ENCODE measurements at regions not wholly inside any gene's neighbourhood (a gene's known extent, or its start where the extent isn't known, plus 50 kb on each side); places are given as distances from the start of the nearest gene placed in this dataset.

GRCh38 chrX:98338544-98338943 is 1454.8 kb downstream of the RPA4 start:
- no peaks in the 10 kb centered on the region for H3K9me3 ChIP-seq
- H3K27me3 ChIP-seq: no peaks in the 10 kb centered on the region
- no peaks in the 10 kb centered on the region for H3K36me3 ChIP-seq
- H3K4me3 ChIP-seq: no peak overlapping the region
- no peak for DNase-seq

DNA sequence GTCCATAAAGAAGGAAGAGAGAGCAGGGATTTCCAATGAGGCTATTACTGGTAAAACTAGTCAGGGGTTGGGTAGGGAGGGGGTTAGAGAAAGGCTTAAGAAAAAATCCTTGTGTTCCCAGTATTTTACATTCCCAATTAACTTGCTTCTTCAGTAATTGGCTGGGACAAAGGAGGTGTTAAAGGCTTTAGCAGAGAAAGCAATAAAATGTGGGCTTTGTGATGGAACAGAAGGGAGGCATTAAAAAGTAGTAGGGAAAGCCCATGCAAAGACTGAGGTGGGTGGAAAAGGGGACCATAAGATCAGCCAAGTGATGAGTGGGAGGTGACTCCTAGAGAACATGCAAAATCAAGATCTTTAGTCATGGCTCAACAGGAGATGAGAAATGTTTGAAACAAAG is 1467.2 kb downstream of the RPA4 start:
- H3K27me3 ChIP-seq: no peaks in the 10 kb centered on the region
- no peaks in the 10 kb centered on the region for H3K36me3 ChIP-seq
- no peak overlapping the region for H3K4me3 ChIP-seq
- H3K9me3 ChIP-seq: no peaks in the 10 kb centered on the region
- no peak for DNase-seq

- H3K36me3 ChIP-seq: no peaks in the 10 kb centered on the region
- H3K4me3 ChIP-seq: no peak overlapping the region
- no peak for DNase-seq
- no peaks in the 10 kb centered on the region for H3K27me3 ChIP-seq
- H3K9me3 ChIP-seq: no peaks in the 10 kb centered on the region
Observed at GRCh38 chrX:98357146-98357545, 1473.4 kb downstream of the RPA4 start.

DNA sequence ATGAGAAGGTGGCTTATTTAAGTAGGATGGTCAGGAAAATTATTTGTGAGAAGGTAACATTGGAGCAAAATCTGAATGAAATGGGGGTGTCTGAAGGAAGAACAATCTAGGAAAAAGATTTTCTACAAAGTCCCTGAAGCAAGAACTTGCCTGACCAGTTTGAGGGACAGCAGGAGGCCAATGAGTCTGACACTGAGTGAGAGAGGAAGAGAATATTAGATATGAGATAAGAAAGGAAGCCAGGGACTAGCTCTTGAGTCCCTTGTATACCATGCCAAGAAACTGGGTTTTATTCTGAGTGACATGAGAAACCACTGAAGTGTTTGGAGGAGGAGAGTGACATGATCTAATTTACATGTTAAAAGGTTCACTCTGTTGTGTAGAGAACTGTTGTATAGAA is 1478.9 kb downstream of the RPA4 start:
- no peak for DNase-seq
- H3K27me3 ChIP-seq: no peaks in the 10 kb centered on the region
- no peaks in the 10 kb centered on the region for H3K36me3 ChIP-seq
- H3K4me3 ChIP-seq: no peak overlapping the region
- H3K9me3 ChIP-seq: no peaks in the 10 kb centered on the region

GRCh38 chrX:98371994-98372393 is 1488.3 kb downstream of the RPA4 start:
- H3K27me3 ChIP-seq: no peaks in the 10 kb centered on the region
- DNase-seq: no peak

DNA sequence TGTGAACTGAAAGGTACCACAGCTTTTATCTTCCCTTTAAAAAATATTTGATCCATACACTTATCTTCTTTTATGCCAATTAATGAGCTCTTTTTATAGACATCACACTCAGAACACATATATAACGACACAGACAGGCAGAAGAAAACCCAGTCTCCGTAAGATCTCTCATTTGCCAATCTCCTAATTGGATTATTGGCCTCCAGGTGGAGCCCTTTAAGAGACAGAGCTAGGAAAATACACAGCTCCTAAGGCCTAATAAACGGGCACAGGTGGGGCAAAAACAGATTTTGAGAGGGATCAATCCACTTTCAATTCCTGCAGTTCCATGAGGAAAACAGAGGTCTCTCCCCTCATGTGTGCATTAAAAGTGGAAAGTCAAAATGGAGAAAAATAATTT is 1495.4 kb downstream of the RPA4 start:
- Histone ChIP-seq H3K9me3 (no peaks in the 10 kb centered on the region), H3K36me3 (no peaks in the 10 kb centered on the region), H3K27me3 (no peaks in the 10 kb centered on the region), H3K4me3 (no peak overlapping the region)
- DNase-seq: no peak

More at GRCh38 chrX:98371994-98372393, 1488.3 kb downstream of the RPA4 start:
- H3K4me3 ChIP-seq: no peak overlapping the region
- H3K36me3 ChIP-seq: no peaks in the 10 kb centered on the region
- no peaks in the 10 kb centered on the region for H3K9me3 ChIP-seq

DNA sequence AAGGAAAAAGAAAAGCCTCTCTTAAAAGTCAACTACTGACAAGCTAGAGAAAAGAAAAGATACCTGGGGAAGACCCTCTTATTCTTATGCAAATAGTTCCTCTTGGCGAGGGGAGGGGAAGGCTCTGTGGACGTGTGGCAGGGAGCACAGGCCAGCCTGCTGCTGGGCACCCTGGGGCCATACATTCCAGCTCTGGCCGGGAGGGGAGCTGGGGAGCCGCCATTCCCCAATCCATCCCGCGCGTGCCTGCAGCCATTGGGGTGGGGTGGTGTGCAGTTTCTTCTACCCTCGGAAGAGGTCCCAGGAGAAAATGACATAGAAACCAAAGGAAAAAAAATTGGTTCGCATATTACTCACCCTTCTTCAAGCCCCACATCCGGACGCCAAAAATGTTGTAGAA is 1496.4 kb downstream of the RPA4 start:
- Histone ChIP-seq H3K27me3 (no peaks in the 10 kb centered on the region), H3K36me3 (no peaks in the 10 kb centered on the region), H3K4me3 (no peak overlapping the region), H3K9me3 (no peaks in the 10 kb centered on the region)
- no peak for DNase-seq

GRCh38 chrX:98380556-98380955 is 1496.8 kb downstream of the RPA4 start:
- H3K36me3 ChIP-seq: no peaks in the 10 kb centered on the region
- H3K4me3 ChIP-seq: no peak overlapping the region
- DNase-seq: no peak
- no peaks in the 10 kb centered on the region for H3K9me3 ChIP-seq
- no peaks in the 10 kb centered on the region for H3K27me3 ChIP-seq

- Histone ChIP-seq H3K9me3 (no peaks in the 10 kb centered on the region), H3K4me3 (no peak overlapping the region), H3K36me3 (no peaks in the 10 kb centered on the region), H3K27me3 (no peaks in the 10 kb centered on the region)
- DNase-seq: no peak
Observed at GRCh38 chrX:98398542-98398941, 1514.8 kb downstream of the RPA4 start.

GRCh38 chrX:98405376-98405775 is 1521.7 kb downstream of the RPA4 start:
- Histone ChIP-seq H3K36me3 (no peaks in the 10 kb centered on the region), H3K4me3 (no peak overlapping the region), H3K9me3 (no peaks in the 10 kb centered on the region), H3K27me3 (no peaks in the 10 kb centered on the region)
- DNase-seq: no peak

DNA sequence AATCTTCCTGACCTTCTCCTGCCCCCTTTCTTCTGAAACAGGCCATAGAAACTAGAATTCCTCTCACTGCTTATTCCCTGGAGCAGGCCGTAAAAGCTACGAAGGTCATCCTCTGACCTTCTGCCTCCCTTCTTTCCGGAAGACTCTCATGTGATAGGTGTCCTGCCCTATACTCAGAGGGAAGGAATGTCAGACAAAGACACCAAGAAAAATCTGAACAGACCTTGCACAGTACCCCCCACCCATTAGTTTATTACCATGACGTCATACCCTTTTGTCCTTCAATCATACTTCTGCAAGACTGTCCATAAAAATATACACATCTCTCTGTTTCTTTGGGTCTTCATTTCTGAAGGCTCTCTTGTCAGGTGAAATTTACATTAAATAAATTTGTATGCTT is 1523.9 kb downstream of the RPA4 start:
- no peaks in the 10 kb centered on the region for H3K27me3 ChIP-seq
- H3K36me3 ChIP-seq: no peaks in the 10 kb centered on the region
- no peak for DNase-seq
- H3K9me3 ChIP-seq: no peaks in the 10 kb centered on the region
- H3K4me3 ChIP-seq: no peak overlapping the region

DNA sequence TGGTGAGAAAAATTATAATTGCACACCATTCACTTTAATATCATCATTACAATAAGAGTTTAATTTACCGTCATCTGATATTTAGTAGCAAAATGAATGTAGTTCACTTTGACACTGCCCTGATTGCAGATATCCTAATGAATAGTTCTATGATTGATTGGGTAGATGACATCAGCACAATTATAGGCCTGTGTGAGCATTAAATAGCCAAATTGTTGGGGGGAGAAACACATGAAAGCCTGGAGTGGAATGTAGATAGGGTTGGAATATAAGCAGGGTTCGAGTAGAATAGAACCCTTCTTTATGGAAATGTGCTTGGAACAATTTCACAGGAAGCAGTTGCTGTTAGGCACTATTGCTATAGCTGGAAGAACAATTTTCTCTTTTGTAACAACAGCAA is 1526.2 kb downstream of the RPA4 start:
- H3K27me3 ChIP-seq: no peaks in the 10 kb centered on the region
- no peak for DNase-seq

GRCh38 chrX:98412058-98412457 is 1528.3 kb downstream of the RPA4 start:
- H3K9me3 ChIP-seq: no peaks in the 10 kb centered on the region
- H3K36me3 ChIP-seq: no peaks in the 10 kb centered on the region
- H3K4me3 ChIP-seq: no peak overlapping the region
- DNase-seq: no peak
- H3K27me3 ChIP-seq: no peaks in the 10 kb centered on the region

More for the DNA sequence above, 1526.2 kb downstream of the RPA4 start:
- H3K36me3 ChIP-seq: no peaks in the 10 kb centered on the region
- H3K9me3 ChIP-seq: no peaks in the 10 kb centered on the region
- no peak overlapping the region for H3K4me3 ChIP-seq

DNA sequence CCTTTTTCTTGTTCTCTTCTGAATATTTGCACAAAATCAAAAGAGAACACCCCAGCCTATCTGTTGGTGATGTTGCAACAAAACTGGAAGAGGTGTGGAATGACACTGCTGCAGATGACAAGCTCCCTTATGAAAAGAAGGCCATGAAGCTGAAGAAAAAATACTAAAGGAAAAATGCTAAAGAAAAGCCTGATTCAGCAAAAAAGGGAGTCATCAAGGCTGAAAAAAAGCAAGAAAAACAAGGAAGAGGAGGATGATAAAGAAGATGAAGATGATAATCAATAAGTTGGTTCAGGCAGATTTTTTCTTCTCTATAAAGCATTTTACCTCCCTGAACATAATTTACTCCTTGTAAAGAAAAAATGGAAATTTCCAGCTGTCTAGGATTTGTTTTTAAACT is 1538.8 kb downstream of the RPA4 start:
- H3K4me3 ChIP-seq: no peak overlapping the region
- DNase-seq: no peak
- H3K9me3 ChIP-seq: no peaks in the 10 kb centered on the region
- no peaks in the 10 kb centered on the region for H3K36me3 ChIP-seq
- H3K27me3 ChIP-seq: no peaks in the 10 kb centered on the region

DNA sequence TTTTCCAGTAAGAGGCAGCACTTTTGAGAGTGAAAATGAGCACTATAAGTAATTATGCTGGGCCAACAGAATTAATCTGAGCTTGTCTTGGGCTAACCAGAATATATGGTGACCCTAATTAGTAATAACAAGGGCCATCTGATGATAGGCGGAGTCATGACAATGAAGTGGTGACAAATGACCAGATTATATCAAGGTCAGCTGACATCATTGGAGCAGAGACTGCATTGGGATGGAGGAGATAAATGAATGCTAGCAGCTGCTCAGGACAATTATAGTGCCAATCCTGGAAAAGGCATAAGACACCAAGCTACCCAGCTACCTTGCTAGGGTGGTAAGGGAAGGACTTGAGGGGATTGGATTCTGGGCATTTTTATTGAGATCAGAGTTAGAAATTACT is 1548.7 kb downstream of the RPA4 start:
- no peaks in the 10 kb centered on the region for H3K27me3 ChIP-seq
- no peaks in the 10 kb centered on the region for H3K9me3 ChIP-seq
- no peaks in the 10 kb centered on the region for H3K36me3 ChIP-seq
- no peak overlapping the region for H3K4me3 ChIP-seq
- no peak for DNase-seq

- H3K36me3 ChIP-seq: no peaks in the 10 kb centered on the region
- H3K9me3 ChIP-seq: no peaks in the 10 kb centered on the region
- DNase-seq: no peak
- H3K27me3 ChIP-seq: no peaks in the 10 kb centered on the region
- no peak overlapping the region for H3K4me3 ChIP-seq
Observed at GRCh38 chrX:98448524-98448923, 1564.8 kb downstream of the RPA4 start.

DNA sequence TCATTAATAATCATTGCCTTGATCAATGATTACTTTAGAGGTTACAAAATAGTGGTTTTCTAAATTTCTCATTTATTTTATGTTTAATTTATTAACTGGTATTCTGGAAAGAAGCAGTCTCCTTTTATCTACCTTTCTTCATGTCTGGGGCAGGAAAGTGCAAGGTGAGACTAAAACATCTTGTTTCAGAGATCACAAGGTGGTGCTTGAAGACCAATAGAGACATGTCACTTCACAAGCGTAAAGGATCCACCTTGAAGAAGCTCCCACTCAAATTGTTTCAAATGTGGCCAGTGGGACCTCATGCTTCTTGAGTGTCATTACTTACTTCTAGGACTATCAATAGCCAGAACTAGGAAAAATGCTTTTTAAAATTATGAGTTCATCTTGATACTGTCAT is 1568.7 kb downstream of the RPA4 start:
- no peaks in the 10 kb centered on the region for H3K9me3 ChIP-seq
- no peaks in the 10 kb centered on the region for H3K27me3 ChIP-seq
- H3K4me3 ChIP-seq: no peak overlapping the region
- no peaks in the 10 kb centered on the region for H3K36me3 ChIP-seq
- no peak for DNase-seq

GRCh38 chrX:98459669-98460068 is 1576.0 kb downstream of the RPA4 start:
- Histone ChIP-seq H3K9me3 (no peaks in the 10 kb centered on the region), H3K27me3 (no peaks in the 10 kb centered on the region), H3K4me3 (no peak overlapping the region), H3K36me3 (no peaks in the 10 kb centered on the region)
- peak; percentile 12 for DNase-seq

- H3K4me3 ChIP-seq: no peak overlapping the region
- DNase-seq: no peak
- H3K27me3 ChIP-seq: no peaks in the 10 kb centered on the region
- H3K36me3 ChIP-seq: no peaks in the 10 kb centered on the region
- no peaks in the 10 kb centered on the region for H3K9me3 ChIP-seq
Observed at GRCh38 chrX:98480606-98481005, 1596.9 kb downstream of the RPA4 start.
